ENCODE measurements at regions not wholly inside any gene's neighbourhood (a gene's known extent, or its start where the extent isn't known, plus 50 kb on each side); places are given as distances from the start of the nearest gene placed in this dataset.

- H3K27ac ChIP-seq (replicated peaks), result peak overlapping the region; percentile 71
- peaks cover 35% of the 10 kb centered on the region for H3K4me1 ChIP-seq
- no peak overlapping the region for H3K4me3 ChIP-seq
- TF ChIP-seq, protein P1, sequence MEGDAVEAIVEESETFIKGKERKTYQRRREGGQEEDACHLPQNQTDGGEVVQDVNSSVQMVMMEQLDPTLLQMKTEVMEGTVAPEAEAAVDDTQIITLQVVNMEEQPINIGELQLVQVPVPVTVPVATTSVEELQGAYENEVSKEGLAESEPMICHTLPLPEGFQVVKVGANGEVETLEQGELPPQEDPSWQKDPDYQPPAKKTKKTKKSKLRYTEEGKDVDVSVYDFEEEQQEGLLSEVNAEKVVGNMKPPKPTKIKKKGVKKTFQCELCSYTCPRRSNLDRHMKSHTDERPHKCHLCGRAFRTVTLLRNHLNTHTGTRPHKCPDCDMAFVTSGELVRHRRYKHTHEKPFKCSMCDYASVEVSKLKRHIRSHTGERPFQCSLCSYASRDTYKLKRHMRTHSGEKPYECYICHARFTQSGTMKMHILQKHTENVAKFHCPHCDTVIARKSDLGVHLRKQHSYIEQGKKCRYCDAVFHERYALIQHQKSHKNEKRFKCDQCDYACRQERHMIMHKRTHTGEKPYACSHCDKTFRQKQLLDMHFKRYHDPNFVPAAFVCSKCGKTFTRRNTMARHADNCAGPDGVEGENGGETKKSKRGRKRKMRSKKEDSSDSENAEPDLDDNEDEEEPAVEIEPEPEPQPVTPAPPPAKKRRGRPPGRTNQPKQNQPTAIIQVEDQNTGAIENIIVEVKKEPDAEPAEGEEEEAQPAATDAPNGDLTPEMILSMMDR (IDR thresholded peaks at IDR 0.05; ENCODE audit: borderline replicate concordance), result no peak
- H3K27me3 ChIP-seq (ENCODE audit: low read depth), result peaks cover 41% of the 10 kb centered on the region
- intact Hi-C loops (cut with micrococcal nuclease), result no loop called here
- no peaks in the 10 kb centered on the region for H3K9me3 ChIP-seq (replicated peaks)
- H3K36me3 ChIP-seq, result no peaks in the 10 kb centered on the region
- no peak for DNase-seq
Observed at GRCh38 chr22:27578937-27579617, 222.5 kb downstream of the MN1 start.

- intact Hi-C loops (cut with micrococcal nuclease), result no loop called here
- Histone ChIP-seq H3K4me3 (no peak overlapping the region), H3K27me3 (ENCODE audit: low read depth) (peaks cover 35% of the 10 kb centered on the region), H3K27ac (replicated peaks) (no peak overlapping the region), H3K9me3 (replicated peaks) (no peaks in the 10 kb centered on the region), H3K4me1 (peaks cover 35% of the 10 kb centered on the region), H3K36me3 (no peaks in the 10 kb centered on the region)
- DNase-seq, result no peak
- TF ChIP-seq, protein P1 (IDR thresholded peaks at IDR 0.05; ENCODE audit: borderline replicate concordance), result no peak
Observed at GRCh38 chr22:27580311-27580897, 221.2 kb downstream of the MN1 start.

GRCh38 chr22:27581236-27581635 lies 220.3 kb downstream of the MN1 start:
- TF ChIP-seq, protein P1 (IDR thresholded peaks at IDR 0.05; ENCODE audit: borderline replicate concordance), result no peak
- peak overlapping the region; percentile 67 for H3K27ac ChIP-seq (replicated peaks)
- peaks cover 31% of the 10 kb centered on the region for H3K27me3 ChIP-seq (ENCODE audit: low read depth)
- H3K36me3 ChIP-seq, result no peaks in the 10 kb centered on the region
- intact Hi-C loops (cut with micrococcal nuclease), result no loop called here
- no peaks in the 10 kb centered on the region for H3K9me3 ChIP-seq (replicated peaks)
- no peak for DNase-seq
- no peak overlapping the region for H3K4me3 ChIP-seq
- peaks cover 32% of the 10 kb centered on the region for H3K4me1 ChIP-seq

GRCh38 chr22:27581688-27582087 lies 219.9 kb downstream of the MN1 start:
- Histone ChIP-seq H3K9me3 (replicated peaks) (no peaks in the 10 kb centered on the region), H3K27me3 (ENCODE audit: low read depth) (peaks cover 27% of the 10 kb centered on the region), H3K4me1 (peaks cover 28% of the 10 kb centered on the region), H3K4me3 (no peak overlapping the region), H3K36me3 (no peaks in the 10 kb centered on the region), H3K27ac (replicated peaks) (peak overlapping the region; percentile 67)
- peak; percentile 91 for DNase-seq
- TF ChIP-seq, protein P1 (IDR thresholded peaks at IDR 0.05; ENCODE audit: borderline replicate concordance), result no peak
- intact Hi-C loops (cut with micrococcal nuclease), result no loop called here

- H3K27me3 ChIP-seq (ENCODE audit: low read depth), result peaks cover 21% of the 10 kb centered on the region
- H3K9me3 ChIP-seq (replicated peaks), result no peaks in the 10 kb centered on the region
- intact Hi-C loops (cut with micrococcal nuclease), result no loop called here
- no peak for DNase-seq
- no peak overlapping the region for H3K27ac ChIP-seq (replicated peaks)
- no peaks in the 10 kb centered on the region for H3K36me3 ChIP-seq
- peaks cover 15% of the 10 kb centered on the region for H3K4me1 ChIP-seq
- H3K4me3 ChIP-seq, result no peak overlapping the region
- TF ChIP-seq, protein P1 (IDR thresholded peaks at IDR 0.05; ENCODE audit: borderline replicate concordance), result no peak
Observed at GRCh38 chr22:27583856-27584255, 217.7 kb downstream of the MN1 start.

All from left ventricle myocardium inferior (tissue), 1 donor.